ENCODE measurements at regions not wholly inside any gene's neighbourhood (a gene's known extent, or its start where the extent isn't known, plus 50 kb on each side); places are given as distances from the start of the nearest gene placed in this dataset.

GRCh38 chr6:164795056-164795815 lies 514.2 kb downstream of the C6orf118 start:
- POLR2A ChIA-PET = no interaction called here
- intact Hi-C loops (cut with DNase I, micrococcal nuclease) = no loop called here
- no peak overlapping the region for H3K4me3 Mint-ChIP-seq

GRCh38 chr6:164792666-164793065 lies 516.7 kb downstream of the C6orf118 start:
- ChIA-PET CTCF (no interaction called here), POLR2A (no interaction called here)
- Histone ChIP-seq H3K4me1 (ENCODE audit: insufficient read depth, low read length) (no peaks in the 10 kb centered on the region), H3K9me3 (ENCODE audit: control insufficient read depth in 1 of 2, insufficient read depth in 1 of 2, low read length in 2 of 2) (peaks cover 0 to 8% of the 10 kb centered on the region in 2 experiments), H3K27me3 (ENCODE audit: control insufficient read depth in 1 of 2, insufficient read depth in 2 of 2, low read length in 2 of 2) (no peaks in the 10 kb centered on the region), H3K27ac (ENCODE audit: low read depth in 1 of 2, low read length in 2 of 2) (no peak overlapping the region), H3K36me3 (ENCODE audit: insufficient read depth, low read length) (no peaks in the 10 kb centered on the region), H3K4me3 (ENCODE audit: low read length) (no peak overlapping the region)
- intact Hi-C loops (cut with DNase I, micrococcal nuclease) = no loop called here
- Mint-ChIP-seq H3K27ac (no peak overlapping the region), H3K27me3 (no peaks in the 10 kb centered on the region), H3K4me1 (ENCODE audit: low read depth) (no peaks in the 10 kb centered on the region), H3K4me3 (no peak overlapping the region), H3K9me3 (peaks cover 4% of the 10 kb centered on the region), H3K36me3 (ENCODE audit: low read depth) (no peaks in the 10 kb centered on the region)
- no peak for DNase-seq
- ATAC-seq (ENCODE audit: poor library complexity) = no peak
- no peak for TF ChIP-seq CTCF (IDR thresholded peaks at IDR 0.05)

More at GRCh38 chr6:164795056-164795815, 514.2 kb downstream of the C6orf118 start:
- Mint-ChIP-seq H3K27me3 (no peaks in the 10 kb centered on the region), H3K36me3 (ENCODE audit: low read depth) (no peaks in the 10 kb centered on the region), H3K27ac (no peak overlapping the region), H3K4me1 (ENCODE audit: low read depth) (no peaks in the 10 kb centered on the region), H3K9me3 (peaks cover 3% of the 10 kb centered on the region)
- H3K4me1 ChIP-seq (ENCODE audit: insufficient read depth, low read length) = no peaks in the 10 kb centered on the region
- no peak overlapping the region for H3K4me3 ChIP-seq (ENCODE audit: low read length)
- DNase-seq (no peak), ATAC-seq (ENCODE audit: poor library complexity) (no peak)
- H3K36me3 ChIP-seq (ENCODE audit: insufficient read depth, low read length) = no peaks in the 10 kb centered on the region
- H3K27ac ChIP-seq (ENCODE audit: low read depth in 1 of 2, low read length in 2 of 2) = no peak overlapping the region
- no peak for TF ChIP-seq CTCF (IDR thresholded peaks at IDR 0.05)
- CTCF ChIA-PET = no interaction called here
- peaks cover 0 to 8% of the 10 kb centered on the region in 2 experiments for H3K9me3 ChIP-seq (ENCODE audit: control insufficient read depth in 1 of 2, insufficient read depth in 1 of 2, low read length in 2 of 2)
- no peaks in the 10 kb centered on the region for H3K27me3 ChIP-seq (ENCODE audit: control insufficient read depth in 1 of 2, insufficient read depth in 2 of 2, low read length in 2 of 2)

- TF ChIP-seq CTCF (IDR thresholded peaks at IDR 0.05) = no peak
- peaks cover 0 to 5% of the 10 kb centered on the region in 2 experiments for H3K9me3 ChIP-seq (ENCODE audit: control insufficient read depth in 1 of 2, insufficient read depth in 1 of 2, low read length in 2 of 2)
- H3K27ac Mint-ChIP-seq = no peak overlapping the region
- H3K4me3 Mint-ChIP-seq = no peak overlapping the region
- H3K4me3 ChIP-seq (ENCODE audit: low read length) = no peak overlapping the region
- H3K9me3 Mint-ChIP-seq = peaks cover 4% of the 10 kb centered on the region
- H3K36me3 Mint-ChIP-seq (ENCODE audit: low read depth) = no peaks in the 10 kb centered on the region
- no peaks in the 10 kb centered on the region for H3K27me3 Mint-ChIP-seq
- ChIA-PET CTCF (no interaction called here), POLR2A (no interaction called here)
- H3K4me1 Mint-ChIP-seq (ENCODE audit: low read depth) = no peaks in the 10 kb centered on the region
- ATAC-seq (ENCODE audit: poor library complexity) (no peak), DNase-seq (no peak)
- H3K4me1 ChIP-seq (ENCODE audit: insufficient read depth, low read length) = no peaks in the 10 kb centered on the region
- no peak overlapping the region for H3K27ac ChIP-seq (ENCODE audit: low read depth in 1 of 2, low read length in 2 of 2)
- no peaks in the 10 kb centered on the region for H3K36me3 ChIP-seq (ENCODE audit: insufficient read depth, low read length)
- intact Hi-C loops (cut with DNase I, micrococcal nuclease) = no loop called here
- H3K27me3 ChIP-seq (ENCODE audit: control insufficient read depth in 1 of 2, insufficient read depth in 2 of 2, low read length in 2 of 2) = no peaks in the 10 kb centered on the region
Observed at GRCh38 chr6:164791498-164791897, 517.9 kb downstream of the C6orf118 start.

Data from CD4-positive, alpha-beta T cell (primary cell).